Esophagus muscularis mucosa (tissue), 4 donors: ENCODE measurements at regions not wholly inside any gene's neighbourhood (a gene's known extent, or its start where the extent isn't known, plus 50 kb on each side); places are given as distances from the start of the nearest gene placed in this dataset.

Experiments used
- DNase-seq: peaks from one replicate; pipeline ENCODE4 v3.0.0-alpha.2; 2017; ENCODE audit errors: extremely low spot score
- H3K27ac ChIP-seq, 4 donors: fragments of 200-600 bp; sonication (generic); replicated peaks in 1 of 4; 1 replicate in 3 of 4; 2 replicates in 1 of 4; pipeline ENCODE4 v1.5.1; 2016 to 2019; ENCODE audit warnings: mild to moderate bottlenecking in 1 of 4
- H3K27me3 ChIP-seq, 4 donors: fragments of 200-600 bp; sonication (generic); one replicate each; pipeline versions ENCODE4 v1.5.1 to v1.6.0; 2016 to 2019
- H3K36me3 ChIP-seq, 4 donors: fragments of 200-600 bp; sonication (generic); one replicate each; pipeline ENCODE4 v1.5.1; 2016 to 2019
- H3K4me1 ChIP-seq, 4 donors: fragments of 200-600 bp; sonication (generic); one replicate each; pipeline ENCODE4 v1.5.1; 2016 to 2019
- H3K4me3 ChIP-seq, 4 donors: fragments of 200-600 bp; sonication (generic); 1 replicate in 2 of 4; 2 replicates in 2 of 4; pipeline ENCODE4 v1.5.1; 2016 to 2019; ENCODE audit warnings: mild to moderate bottlenecking in 4 of 4, moderate library complexity in 1 of 4
- H3K9me3 ChIP-seq, 4 donors: fragments of 200-600 bp; sonication (generic); 1 replicate in 3 of 4; 2 replicates in 1 of 4; pipeline ENCODE4 v1.5.1; 2016 to 2019
- CTCF ChIP-seq, 3 experiments: fragments of 200-600 bp in 2 of 3; fragments of 450-650 bp in 1 of 3; sonication (generic) in 2 of 3; IDR thresholded peaks; one replicate each; pipeline ENCODE4 v1.5.1; 2017 to 2019; ENCODE audit warnings: antibody characterized with exemption in 3 of 3, mild to moderate bottlenecking in 2 of 3, moderate library complexity in 1 of 3
- EP300 ChIP-seq: sonication (generic); formaldehyde crosslinking; IDR thresholded peaks from one replicate; pipeline ENCODE4 v1.6.1; 2017; ENCODE audit warnings: antibody characterized with exemption
- POLR2A ChIP-seq: fragments of 450-650 bp; IDR thresholded peaks from one replicate; pipeline ENCODE4 v1.6.1; 2017; ENCODE audit warnings: antibody characterized with exemption, moderate library complexity, mild to moderate bottlenecking, low read depth
- POLR2AphosphoS5 ChIP-seq, 2 donors: sonication (generic); formaldehyde crosslinking; IDR thresholded peaks; one replicate each; pipeline ENCODE4 v1.6.1; 2017; ENCODE audit warnings: antibody characterized with exemption in 2 of 2
- WGBS: methylation state at CpG from one replicate; pipeline ENCODE4 v1.1.5; 2018; 5-methylcytosine and 5-hydroxymethylcytosine counted together
- intact Hi-C: fragments of 100-400 bp; cut with DNase I; formaldehyde crosslinking; loops from one replicate; pipeline ENCODE4 v1.15.1; 2023

- DNase-seq, result no peak
- Histone ChIP-seq H3K4me1 (peaks cover 0 to 2% (median under 1%) of the 10 kb centered on the region in 4 donors), H3K27ac (no peak overlapping the region), H3K36me3 (no peaks in the 10 kb centered on the region), H3K9me3 (no peaks in the 10 kb centered on the region), H3K27me3 (no peaks in the 10 kb centered on the region), H3K4me3 (no peak overlapping the region)
- 93% methylated on average over 2 of the region's 2 CpGs for WGBS
- intact Hi-C loops, result no loop called here
- TF ChIP-seq POLR2AphosphoS5 (IDR thresholded peaks at IDR 0.05), result no peak
- TF ChIP-seq CTCF (IDR thresholded peaks at IDR 0.05), result no peak
- TF ChIP-seq POLR2A, result no peak
- no peak for TF ChIP-seq EP300
Measured at GRCh38 chr3:152733584-152734119, 101.3 kb upstream of the P2RY1 start.

- Histone ChIP-seq H3K4me3 (no peak overlapping the region), H3K27ac (no peak overlapping the region), H3K4me1 (peaks cover 0 to 6% (median 2%) of the 10 kb centered on the region in 4 donors), H3K36me3 (no peaks in the 10 kb centered on the region), H3K27me3 (no peaks in the 10 kb centered on the region), H3K9me3 (no peaks in the 10 kb centered on the region)
- WGBS, result 67% methylated on average over 6 of the region's 6 CpGs
- intact Hi-C loops, result no loop called here
- DNase-seq, result no peak
- TF ChIP-seq POLR2AphosphoS5 (IDR thresholded peaks at IDR 0.05) (no peak), POLR2A (no peak), CTCF (IDR thresholded peaks at IDR 0.05) (no peak), EP300 (no peak)
Measured at GRCh38 chr3:152737021-152737908, 97.7 kb upstream of the P2RY1 start.

- H3K4me1 ChIP-seq, result peaks cover 0 to 6% (median 2%) of the 10 kb centered on the region in 4 donors
- no peak for DNase-seq
- H3K4me3 ChIP-seq, result no peak overlapping the region
- H3K9me3 ChIP-seq, result no peaks in the 10 kb centered on the region
- intact Hi-C loops, result no loop called here
- WGBS, result 27% methylated on average over 2 of the region's 2 CpGs
- no peak overlapping the region for H3K27ac ChIP-seq
- TF ChIP-seq CTCF (IDR thresholded peaks at IDR 0.05), result no peak
- no peak for TF ChIP-seq POLR2AphosphoS5 (IDR thresholded peaks at IDR 0.05)
- no peak for TF ChIP-seq EP300
- H3K27me3 ChIP-seq, result no peaks in the 10 kb centered on the region
- H3K36me3 ChIP-seq, result no peaks in the 10 kb centered on the region
Measured at GRCh38 chr3:152738656-152739055, 96.3 kb upstream of the P2RY1 start.

GRCh38 chr3:152742368-152743347 lies 92.3 kb upstream of the P2RY1 start:
- Histone ChIP-seq H3K9me3 (no peaks in the 10 kb centered on the region), H3K4me3 (no peak overlapping the region), H3K27me3 (no peaks in the 10 kb centered on the region), H3K27ac (no peak overlapping the region), H3K36me3 (no peaks in the 10 kb centered on the region), H3K4me1 (peaks cover 0 to 6% (median 2%) of the 10 kb centered on the region in 4 donors)
- intact Hi-C loops, result no loop called here
- no peak for TF ChIP-seq POLR2AphosphoS5 (IDR thresholded peaks at IDR 0.05)
- TF ChIP-seq CTCF (IDR thresholded peaks at IDR 0.05), result no peak
- no peak for TF ChIP-seq EP300
- TF ChIP-seq POLR2A, result no peak
- no peak for DNase-seq
- WGBS, result 74% methylated on average over 2 of the region's 2 CpGs
